Breast epithelium (tissue), 4 donors: ENCODE measurements at regions not wholly inside any gene's neighbourhood (a gene's known extent, or its start where the extent isn't known, plus 50 kb on each side); places are given as distances from the start of the nearest gene placed in this dataset.

ENCODE experiments used
- DNase-seq, 2 donors: peaks; one replicate each; pipeline ENCODE4 v3.0.0-alpha.2; 2019; ENCODE audit warnings: low spot score in 2 of 2
- H3K27ac ChIP-seq, 2 donors: fragments of 200-600 bp; sonication (generic) in 1 of 2; one replicate each; pipeline ENCODE4 v1.5.1; 2016 to 2019; ENCODE audit warnings: mild to moderate bottlenecking in 1 of 2
- H3K27me3 ChIP-seq, 2 donors: fragments of 200-600 bp; sonication (generic) in 1 of 2; one replicate each; pipeline versions ENCODE4 v1.5.1 to v1.6.0; 2017 to 2019; ENCODE audit warnings: control low read depth in 1 of 2, mild to moderate bottlenecking in 1 of 2
- H3K36me3 ChIP-seq: fragments of 200-600 bp; one replicate; pipeline ENCODE4 v1.5.1; 2019
- H3K4me1 ChIP-seq, 2 donors: fragments of 200-600 bp; sonication (generic); one replicate each; pipeline ENCODE4 v1.5.1; 2016 to 2019; ENCODE audit warnings: control low read depth in 1 of 2
- H3K4me3 ChIP-seq, 3 donors: fragments of 200-600 bp; sonication (generic); 1 replicate in 2 of 3; 2 replicates in 1 of 3; pipeline ENCODE4 v1.5.1; 2016 to 2019; ENCODE audit warnings: mild to moderate bottlenecking in 3 of 3, moderate library complexity in 2 of 3
- H3K9me3 ChIP-seq, 2 donors: fragments of 200-600 bp; sonication (generic) in 1 of 2; one replicate each; pipeline ENCODE4 v1.5.1; 2016 to 2019; ENCODE audit warnings: control low read depth in 1 of 2
- POLR2A ChIP-seq: fragments of 450-650 bp; IDR thresholded peaks from one replicate; pipeline ENCODE4 v1.6.1; 2016; ENCODE audit warnings: antibody characterized with exemption, mild to moderate bottlenecking, moderate library complexity
- POLR2AphosphoS5 ChIP-seq, 3 donors: sonication (generic); formaldehyde crosslinking; IDR thresholded peaks; one replicate each; pipeline ENCODE4 v1.6.1; 2017; ENCODE audit warnings: antibody characterized with exemption in 3 of 3
- intact Hi-C: fragments of 100-400 bp; cut with DNase I; formaldehyde crosslinking; loops from one replicate; pipeline ENCODE4 v1.15.1; 2023; ENCODE audit warnings: low total_unique reads
- TF ChIP-seq, protein P1 (sequence below), 3 donors: fragments of 450-650 bp; IDR thresholded peaks; one replicate each; pipeline ENCODE4 v1.5.1; 2016 to 2017; ENCODE audit warnings: antibody characterized with exemption in 3 of 3, mild to moderate bottlenecking in 3 of 3, moderate library complexity in 3 of 3

DNA sequence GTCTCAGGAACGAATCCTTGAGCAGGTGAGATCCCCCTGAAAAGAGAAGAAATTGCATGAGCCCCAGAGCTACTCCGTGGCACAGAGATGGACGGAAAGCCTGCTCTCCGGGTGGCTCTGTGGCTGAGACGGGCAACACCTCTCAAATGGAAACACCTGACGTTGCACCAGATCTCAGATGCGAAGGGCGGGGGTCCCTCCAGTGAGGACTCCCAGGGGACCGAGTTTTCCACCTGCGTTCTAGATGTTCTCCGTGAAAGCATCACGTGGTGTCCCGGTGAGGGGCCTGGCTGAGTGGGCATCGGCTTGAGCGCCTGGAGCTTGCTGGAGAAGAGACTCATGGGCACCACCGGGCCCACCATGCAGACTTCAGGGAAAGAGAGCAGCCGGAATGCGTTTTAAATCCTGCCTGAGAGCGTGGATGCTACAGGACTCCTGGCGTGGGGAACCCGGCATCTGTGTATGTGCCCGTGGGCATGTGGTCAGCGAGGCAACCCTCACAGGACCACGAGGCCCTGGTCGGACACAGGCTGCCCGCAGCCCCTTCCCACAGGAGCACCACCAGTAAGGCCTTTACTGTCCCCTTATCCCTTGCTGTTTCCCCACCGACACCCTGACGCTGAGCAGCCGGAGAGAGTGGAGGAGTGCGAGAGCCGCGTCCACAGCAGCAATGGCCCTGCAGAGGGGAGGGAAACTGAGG, 378.4 kb upstream of the IRX4 start:
- Histone ChIP-seq H3K27me3 (no peaks in the 10 kb centered on the region), H3K36me3 (no peaks in the 10 kb centered on the region), H3K4me1 (no peaks in the 10 kb centered on the region), H3K4me3 (no peak overlapping the region), H3K9me3 (peaks cover 0 to 4% of the 10 kb centered on the region in 2 donors), H3K27ac (no peak overlapping the region)
- intact Hi-C loops, result no loop called here
- TF ChIP-seq POLR2A, result no peak
- DNase-seq, result no peak

DNA sequence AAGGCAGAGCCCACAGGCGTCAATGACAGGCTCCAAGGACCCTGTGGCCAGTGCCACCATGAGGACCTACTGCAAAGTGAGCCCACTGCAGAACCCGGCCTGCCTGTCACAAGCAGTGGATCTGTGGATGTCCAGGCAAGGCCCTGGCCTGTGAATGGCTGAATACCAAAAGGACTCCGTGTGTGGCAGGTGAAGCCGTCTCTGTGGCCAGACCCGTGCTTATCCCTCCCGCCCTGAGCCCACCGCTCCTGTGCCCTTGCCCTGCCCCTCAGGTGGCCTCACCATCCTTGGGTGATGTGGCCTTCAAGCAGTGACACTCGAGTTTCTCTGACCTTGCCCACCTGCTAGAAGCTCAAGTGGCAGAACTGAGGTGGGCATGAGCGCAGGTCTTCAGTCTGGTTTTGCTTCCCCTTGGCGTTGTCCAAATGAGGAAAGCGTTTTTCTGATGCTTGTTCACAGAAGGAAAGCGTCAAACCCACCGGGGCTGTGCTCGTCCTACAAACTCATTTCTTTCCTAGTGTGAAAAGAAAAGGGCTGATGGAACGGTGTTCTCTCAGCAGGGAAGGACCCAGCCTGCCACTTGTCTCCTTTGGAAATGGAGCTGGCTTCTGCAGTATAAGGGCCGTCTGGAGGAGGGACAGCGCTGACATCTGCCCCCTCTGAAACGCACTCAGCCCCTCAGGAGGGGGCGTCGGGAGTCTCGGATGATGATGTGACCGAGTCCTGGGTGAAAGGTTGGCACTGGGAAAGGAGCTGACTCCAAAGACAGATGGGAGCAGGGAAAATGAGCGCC, 377.7 kb upstream of the IRX4 start:
- Histone ChIP-seq H3K4me1 (no peaks in the 10 kb centered on the region), H3K27me3 (no peaks in the 10 kb centered on the region), H3K36me3 (no peaks in the 10 kb centered on the region), H3K4me3 (no peak overlapping the region), H3K9me3 (peaks cover 0 to 4% of the 10 kb centered on the region in 2 donors), H3K27ac (no peak overlapping the region)
- intact Hi-C loops, result no loop called here
- DNase-seq, result no peak
- TF ChIP-seq POLR2AphosphoS5 (IDR thresholded peaks at IDR 0.05) (no peak), POLR2A (no peak)
- TF ChIP-seq, protein P1, sequence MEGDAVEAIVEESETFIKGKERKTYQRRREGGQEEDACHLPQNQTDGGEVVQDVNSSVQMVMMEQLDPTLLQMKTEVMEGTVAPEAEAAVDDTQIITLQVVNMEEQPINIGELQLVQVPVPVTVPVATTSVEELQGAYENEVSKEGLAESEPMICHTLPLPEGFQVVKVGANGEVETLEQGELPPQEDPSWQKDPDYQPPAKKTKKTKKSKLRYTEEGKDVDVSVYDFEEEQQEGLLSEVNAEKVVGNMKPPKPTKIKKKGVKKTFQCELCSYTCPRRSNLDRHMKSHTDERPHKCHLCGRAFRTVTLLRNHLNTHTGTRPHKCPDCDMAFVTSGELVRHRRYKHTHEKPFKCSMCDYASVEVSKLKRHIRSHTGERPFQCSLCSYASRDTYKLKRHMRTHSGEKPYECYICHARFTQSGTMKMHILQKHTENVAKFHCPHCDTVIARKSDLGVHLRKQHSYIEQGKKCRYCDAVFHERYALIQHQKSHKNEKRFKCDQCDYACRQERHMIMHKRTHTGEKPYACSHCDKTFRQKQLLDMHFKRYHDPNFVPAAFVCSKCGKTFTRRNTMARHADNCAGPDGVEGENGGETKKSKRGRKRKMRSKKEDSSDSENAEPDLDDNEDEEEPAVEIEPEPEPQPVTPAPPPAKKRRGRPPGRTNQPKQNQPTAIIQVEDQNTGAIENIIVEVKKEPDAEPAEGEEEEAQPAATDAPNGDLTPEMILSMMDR (IDR thresholded peaks at IDR 0.05), result no peak

DNA sequence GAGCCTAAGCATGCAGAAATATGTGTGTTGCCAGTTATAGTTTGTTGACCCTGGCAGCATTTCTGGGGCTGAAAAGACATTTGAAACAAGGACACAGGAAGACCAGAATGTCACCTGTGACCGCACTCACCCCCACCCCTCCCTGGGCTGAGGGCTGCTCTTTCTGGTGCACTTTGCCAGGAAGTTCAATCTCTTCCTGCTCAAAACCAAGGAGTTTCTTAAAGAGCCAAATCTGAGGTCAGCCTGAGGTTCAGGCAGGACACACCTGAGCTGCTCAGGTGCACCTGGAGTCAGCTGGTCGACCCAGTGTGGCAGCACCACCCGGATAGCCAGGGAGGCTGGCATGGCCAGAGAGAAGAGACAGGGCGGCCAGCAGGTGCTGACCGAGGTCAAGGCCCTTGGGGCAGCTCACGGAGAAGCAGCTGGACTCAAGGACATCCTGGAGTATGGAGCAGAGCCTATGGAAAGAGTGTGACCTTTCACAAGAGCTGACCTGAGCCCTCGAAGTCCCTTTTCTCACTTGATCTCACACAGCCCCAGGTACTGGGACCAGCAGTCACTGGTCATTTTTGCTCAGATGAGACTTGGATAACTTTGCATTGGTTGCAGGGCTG, 376.9 kb upstream of the IRX4 start:
- Histone ChIP-seq H3K27ac (no peak overlapping the region), H3K4me3 (no peak overlapping the region), H3K4me1 (no peaks in the 10 kb centered on the region), H3K27me3 (no peaks in the 10 kb centered on the region), H3K36me3 (no peaks in the 10 kb centered on the region), H3K9me3 (peaks cover 0 to 3% of the 10 kb centered on the region in 2 donors)
- TF ChIP-seq POLR2A (no peak), POLR2AphosphoS5 (IDR thresholded peaks at IDR 0.05) (no peak)
- TF ChIP-seq, protein P1 (IDR thresholded peaks at IDR 0.05), result no peak
- intact Hi-C loops, result no loop called here
- no peak for DNase-seq

DNA sequence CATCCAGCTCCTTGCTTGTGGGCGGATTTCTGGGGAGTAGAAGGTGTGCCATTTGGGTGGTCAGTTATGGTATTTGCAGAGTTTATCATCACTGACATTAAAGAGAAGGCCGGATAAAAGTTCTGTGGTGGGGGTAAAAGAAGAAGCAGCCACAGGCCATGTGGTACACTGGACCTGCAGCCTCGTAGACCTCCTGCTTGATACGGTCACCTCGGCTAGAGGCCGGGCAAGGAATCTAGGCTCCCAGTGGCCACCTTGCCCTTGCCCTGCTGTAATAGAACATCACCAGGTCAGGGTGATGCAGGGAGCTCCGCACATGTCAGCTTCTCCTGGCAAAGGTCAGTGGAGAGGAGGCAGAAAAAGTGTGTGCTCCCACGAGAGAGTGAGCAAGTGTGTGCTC, 376.1 kb upstream of the IRX4 start:
- Histone ChIP-seq H3K27me3 (no peaks in the 10 kb centered on the region), H3K4me3 (no peak overlapping the region), H3K9me3 (no peaks in the 10 kb centered on the region), H3K36me3 (no peaks in the 10 kb centered on the region), H3K4me1 (no peaks in the 10 kb centered on the region), H3K27ac (no peak overlapping the region)
- TF ChIP-seq, protein P1 (IDR thresholded peaks at IDR 0.05), result no peak
- TF ChIP-seq POLR2A (no peak), POLR2AphosphoS5 (IDR thresholded peaks at IDR 0.05) (no peak)
- intact Hi-C loops, result no loop called here
- no peak for DNase-seq

DNA sequence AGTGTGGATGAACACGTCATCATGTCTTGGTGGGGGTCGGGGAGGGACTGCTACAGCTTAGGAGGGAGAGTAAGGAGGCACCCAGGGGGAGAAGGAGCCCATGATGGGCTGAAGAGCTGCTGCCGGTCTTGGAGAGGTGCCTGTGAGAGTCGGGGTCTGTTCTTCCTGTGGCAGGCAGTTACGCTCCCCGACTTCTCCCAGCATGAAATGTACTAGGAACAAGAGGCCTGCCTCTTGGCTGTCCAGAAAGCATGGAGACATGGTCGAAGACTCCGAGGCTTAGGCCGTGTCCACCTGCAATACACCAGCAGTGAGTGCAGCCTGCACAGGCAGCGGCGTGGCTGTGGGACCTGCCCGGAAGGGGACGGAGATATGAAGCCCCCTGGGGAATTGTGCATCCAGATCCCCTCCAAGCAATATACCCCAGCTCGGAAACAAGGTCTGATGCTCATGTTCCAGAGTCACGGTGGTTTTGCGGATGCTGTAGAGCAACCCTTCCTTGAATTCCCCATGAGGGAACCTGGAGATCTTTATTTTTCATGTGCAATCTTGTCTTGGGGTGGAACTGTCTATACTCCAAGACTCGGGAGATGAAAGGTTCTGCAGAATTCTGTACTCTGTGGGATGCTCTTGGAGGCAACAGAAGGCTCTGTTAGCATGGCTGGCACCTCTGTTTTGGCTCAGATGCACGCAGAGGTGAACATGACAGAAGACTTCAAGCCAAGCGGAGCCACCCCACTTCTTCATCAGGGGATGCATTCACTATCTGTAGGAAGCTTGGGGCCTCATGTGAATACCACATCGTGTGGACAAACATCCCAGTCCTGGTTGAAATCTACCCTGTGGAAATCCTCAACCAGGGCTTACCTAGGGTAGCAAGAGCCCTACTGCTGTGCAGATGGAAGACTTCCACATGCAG, 374.9 kb upstream of the IRX4 start:
- intact Hi-C loops, result no loop called here
- no peak for DNase-seq
- no peaks in the 10 kb centered on the region for H3K4me1 ChIP-seq

More for the DNA sequence above, 374.9 kb upstream of the IRX4 start:
- Histone ChIP-seq H3K36me3 (no peaks in the 10 kb centered on the region), H3K27ac (no peak overlapping the region), H3K4me3 (no peak overlapping the region), H3K27me3 (no peaks in the 10 kb centered on the region), H3K9me3 (no peaks in the 10 kb centered on the region)
- TF ChIP-seq POLR2A (no peak), POLR2AphosphoS5 (IDR thresholded peaks at IDR 0.05) (no peak)
